Spleen (tissue), 11 donors: ENCODE measurements at regions not wholly inside any gene's neighbourhood (a gene's known extent, or its start where the extent isn't known, plus 50 kb on each side); places are given as distances from the start of the nearest gene placed in this dataset.

ENCODE experiments used
- DNase-seq: peaks from one replicate; pipeline ENCODE4 v3.0.0-alpha.2; 2020
- H3K27ac ChIP-seq, 8 donors: fragments of 200-600 bp; sonication (generic) in 7 of 8; 1 replicate in 4 of 8; 2 replicates in 4 of 8; pipeline versions ENCODE4 v1.5.0 to v1.8.0; 2016 to 2021; ENCODE audit warnings: inconsistent platforms in 4 of 8, mild to moderate bottlenecking in 4 of 8, moderate library complexity in 1 of 8
- H3K27me3 ChIP-seq, 7 donors: fragments of 200-600 bp; sonication (generic) in 6 of 7; replicated peaks in 1 of 7; 1 replicate in 4 of 7; 2 replicates in 3 of 7; pipeline versions ENCODE4 v1.5.0 to v1.8.0; 2016 to 2021; ENCODE audit warnings: inconsistent platforms in 3 of 7, mild to moderate bottlenecking in 1 of 7
- H3K36me3 ChIP-seq, 6 donors: fragments of 200-600 bp; sonication (generic) in 5 of 6; 1 replicate in 4 of 6; 2 replicates in 2 of 6; pipeline versions ENCODE4 v1.5.0 to v1.8.0; 2016 to 2021; ENCODE audit warnings: inconsistent platforms in 2 of 6
- H3K4me1 ChIP-seq, 6 donors: fragments of 200-600 bp; sonication (generic) in 5 of 6; 1 replicate in 3 of 6; 2 replicates in 3 of 6; pipeline versions ENCODE4 v1.5.0 to v1.8.0; 2016 to 2021; ENCODE audit warnings: inconsistent platforms in 3 of 6
- H3K4me3 ChIP-seq, 8 donors: fragments of 200-600 bp; sonication (generic) in 7 of 8; 1 replicate in 4 of 8; 2 replicates in 4 of 8; pipeline versions ENCODE4 v1.5.0 to v1.8.0; 2016 to 2021; ENCODE audit warnings: inconsistent platforms in 4 of 8, mild to moderate bottlenecking in 4 of 8, moderate library complexity in 2 of 8
- H3K9me3 ChIP-seq, 8 donors: fragments of 200-600 bp; sonication (generic) in 7 of 8; 1 replicate in 4 of 8; 2 replicates in 4 of 8; pipeline versions ENCODE4 v1.5.0 to v1.8.0; 2016 to 2021; ENCODE audit warnings: inconsistent platforms in 4 of 8
- CTCF ChIP-seq, 11 experiments: fragments of 200-600 bp in 7 of 11; fragments of 450-650 bp in 4 of 11; sonication (generic) in 4 of 11; IDR thresholded peaks in 8 of 11; conservative IDR thresholded peaks in 3 of 11; 1 replicate in 7 of 11; 2 replicates in 4 of 11; pipeline versions ENCODE4 v1.4.0 to v1.8.0; 2016 to 2021; ENCODE audit warnings: antibody characterized with exemption in 11 of 11, inconsistent platforms in 4 of 11, mild to moderate bottlenecking in 1 of 11
- POLR2A ChIP-seq, 3 donors: fragments of 450-650 bp; IDR thresholded peaks; one replicate each; pipeline ENCODE4 v1.5.1; 2017; ENCODE audit warnings: antibody characterized with exemption in 3 of 3, mild to moderate bottlenecking in 1 of 3
- POLR2AphosphoS5 ChIP-seq, 3 donors: sonication (generic); formaldehyde crosslinking; IDR thresholded peaks; one replicate each; pipeline ENCODE4 v1.5.1; 2017; ENCODE audit warnings: antibody characterized with exemption in 3 of 3
- WGBS, 5 donors: extraction: QIAGEN DNeasy Blood & Tissue Kit in 3 of 5; methylation state at CpG; one replicate each; pipeline versions ENCODE4 v1.1.5 to v1.1.7; 2013 to 2018; 5-methylcytosine and 5-hydroxymethylcytosine counted together
- intact Hi-C: fragments of 100-400 bp; cut with DNase I; formaldehyde crosslinking; loops from one replicate; pipeline ENCODE4 v1.15.0; 2023; ENCODE audit warnings: low total_unique reads
- donor health status: healthy with polysubstance abuse.
- donor health status: DM: no; HTN: no; CAD: no; lungs with moderate emphysema.
- donor health status: DM: no; HTN: no; CAD: no.
- donor health status: Bipolar disorder and iron deficiency.
- donor health status: healthy.
- donor health status: DM: no; HTN: no; CAD: no.
- donor health status: DM: yes; HTN: yes; CAD: no.

- 50 to 70% (median 51%) methylated on average over 1 of the region's 1 CpG for WGBS, 5 donors
- H3K27ac ChIP-seq, result no peak overlapping the region
- H3K4me1 ChIP-seq, result no peaks in the 10 kb centered on the region
- TF ChIP-seq POLR2AphosphoS5 (IDR thresholded peaks at IDR 0.05) (no peak), CTCF (IDR thresholded peaks at IDR 0.05 in 8 of 11, conservative IDR thresholded peaks at IDR 0.05 in 3 of 11) (no peak)
- H3K36me3 ChIP-seq, result no peaks in the 10 kb centered on the region
- no peak overlapping the region for H3K4me3 ChIP-seq
- no peaks in the 10 kb centered on the region for H3K27me3 ChIP-seq
- no peaks in the 10 kb centered on the region for H3K9me3 ChIP-seq
- no peak for DNase-seq
- intact Hi-C loops, result no loop called here
These were observed 178.8 kb downstream of the MC4R start for GRCh38 chr18:60193780-60194179.

GRCh38 chr18:60191926-60192325 lies 180.6 kb downstream of the MC4R start:
- TF ChIP-seq POLR2AphosphoS5 (IDR thresholded peaks at IDR 0.05), result no peak
- TF ChIP-seq CTCF (IDR thresholded peaks at IDR 0.05 in 8 of 11, conservative IDR thresholded peaks at IDR 0.05 in 3 of 11), result no peak
- no peak for TF ChIP-seq POLR2A (IDR thresholded peaks at IDR 0.05)
- intact Hi-C loops, result no loop called here
- Histone ChIP-seq H3K36me3 (no peaks in the 10 kb centered on the region), H3K4me1 (no peaks in the 10 kb centered on the region), H3K9me3 (no peaks in the 10 kb centered on the region), H3K27ac (no peak overlapping the region), H3K27me3 (no peaks in the 10 kb centered on the region), H3K4me3 (no peak overlapping the region)
- DNase-seq, result no peak
- WGBS, 5 donors, result 58 to 80% (median 68%) methylated on average over 3 of the region's 3 CpGs

- TF ChIP-seq CTCF (IDR thresholded peaks at IDR 0.05 in 8 of 11, conservative IDR thresholded peaks at IDR 0.05 in 3 of 11), result no peak
- TF ChIP-seq POLR2AphosphoS5 (IDR thresholded peaks at IDR 0.05), result no peak
- TF ChIP-seq POLR2A (IDR thresholded peaks at IDR 0.05), result no peak
- Histone ChIP-seq H3K36me3 (no peaks in the 10 kb centered on the region), H3K27ac (no peak overlapping the region), H3K4me3 (no peak overlapping the region), H3K9me3 (no peaks in the 10 kb centered on the region), H3K27me3 (no peaks in the 10 kb centered on the region), H3K4me1 (no peaks in the 10 kb centered on the region)
- intact Hi-C loops, result no loop called here
- 74 to 88% (median 84%) methylated on average over 2 of the region's 2 CpGs for WGBS, 5 donors
- DNase-seq, result no peak
These were observed 182.7 kb downstream of the MC4R start for GRCh38 chr18:60189856-60190255.

GRCh38 chr18:60188958-60189357 lies 183.6 kb downstream of the MC4R start:
- WGBS, 5 donors, result 38 to 70% (median 57%) methylated on average over 4 of the region's 4 CpGs
- H3K4me3 ChIP-seq, result no peak overlapping the region
- no peak overlapping the region for H3K27ac ChIP-seq
- intact Hi-C loops, result no loop called here
- H3K36me3 ChIP-seq, result no peaks in the 10 kb centered on the region
- TF ChIP-seq CTCF (IDR thresholded peaks at IDR 0.05 in 8 of 11, conservative IDR thresholded peaks at IDR 0.05 in 3 of 11) (no peak), POLR2A (IDR thresholded peaks at IDR 0.05) (no peak), POLR2AphosphoS5 (IDR thresholded peaks at IDR 0.05) (no peak)
- no peak for DNase-seq
- H3K4me1 ChIP-seq, result no peaks in the 10 kb centered on the region
- H3K27me3 ChIP-seq, result no peaks in the 10 kb centered on the region
- H3K9me3 ChIP-seq, result no peaks in the 10 kb centered on the region
